ENCODE measurements at regions not wholly inside any gene's neighbourhood (a gene's known extent, or its start where the extent isn't known, plus 50 kb on each side); places are given as distances from the start of the nearest gene placed in this dataset.
"Not testable (repeated sequence)": the region's sequence is repeated elsewhere in the genome, so short reads cannot be mapped to it uniquely, and the experiment has no call there.

DNA sequence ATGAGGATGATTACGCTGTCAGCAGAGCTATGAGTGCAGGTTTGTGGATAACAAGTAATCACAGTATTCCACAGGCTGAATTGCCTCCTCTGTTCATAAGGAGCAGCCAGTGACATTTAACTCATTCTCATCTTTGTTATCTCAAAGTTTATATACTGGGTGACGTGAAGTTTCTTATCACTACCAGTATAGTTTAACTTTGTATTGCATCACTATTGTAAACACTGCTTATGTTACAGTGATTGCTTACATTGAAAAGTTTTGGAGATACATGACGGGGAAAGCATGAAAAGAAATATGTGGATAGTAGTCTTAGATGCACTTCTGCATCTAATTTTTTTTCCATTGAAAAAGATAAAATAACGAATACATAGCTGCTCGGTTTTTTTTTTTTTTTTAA, 429.7 kb downstream of the VGLL3 start:
- no peak for DNase-seq (ENCODE audit: low read depth)

DNA sequence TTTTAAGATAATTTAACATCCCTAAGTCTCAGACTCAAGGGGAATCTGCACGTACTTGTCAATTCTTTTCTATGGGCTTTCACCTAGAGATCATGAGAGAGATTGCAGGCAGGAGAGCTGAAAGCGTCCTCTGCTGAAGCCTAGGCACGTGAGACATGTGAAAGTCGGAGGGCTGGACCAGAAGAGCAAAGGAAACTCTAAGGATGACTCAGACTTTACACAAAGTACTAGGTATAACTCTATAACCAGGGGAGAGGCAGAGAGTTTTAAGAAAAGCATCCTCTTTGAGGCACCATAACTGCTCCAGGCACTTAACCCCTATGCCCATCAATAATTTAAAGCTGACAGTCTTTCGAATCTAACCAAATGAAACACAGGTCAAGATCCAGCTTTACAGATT, 436.6 kb downstream of the VGLL3 start:
- DNase-seq (ENCODE audit: low read depth) = no peak

DNA sequence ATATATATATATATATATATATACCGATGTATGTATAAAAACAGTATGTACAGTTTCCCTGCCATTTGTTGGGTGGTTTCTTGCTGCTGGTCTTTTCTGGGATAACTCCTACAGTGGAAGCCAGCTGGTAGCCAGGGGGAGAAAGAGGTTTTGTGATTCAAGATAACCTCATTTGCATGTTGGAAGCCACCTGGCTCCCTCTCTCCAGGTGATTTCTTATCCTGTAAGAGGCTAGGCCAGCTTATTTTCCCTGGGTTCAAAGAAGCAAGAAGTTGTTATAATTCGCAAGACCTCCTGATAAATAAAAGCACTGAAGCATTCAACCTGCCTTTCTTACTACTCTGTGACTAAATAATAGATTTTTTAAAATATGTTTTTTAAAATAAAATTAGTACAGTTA, 443.3 kb downstream of the VGLL3 start:
- DNase-seq (ENCODE audit: low read depth) = no peak

DNA sequence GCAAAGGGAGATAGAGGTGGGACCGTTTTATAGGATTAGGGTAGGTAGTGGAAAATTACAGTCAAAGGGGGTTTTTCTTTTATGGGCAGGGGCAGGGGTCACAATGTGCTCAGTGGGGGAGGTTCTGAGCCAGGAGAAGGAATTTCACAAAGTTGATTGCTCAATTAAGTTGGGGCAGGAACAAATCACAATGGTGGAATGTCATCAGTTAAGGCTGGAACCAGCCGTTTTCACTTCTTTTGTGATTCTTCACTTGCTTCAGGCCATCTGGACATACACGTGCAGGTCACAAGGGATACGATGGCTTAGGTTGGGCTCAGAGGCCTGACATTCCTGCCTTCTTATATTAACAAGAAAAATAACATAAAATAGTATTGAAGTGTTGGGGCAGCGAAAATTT, 453.8 kb downstream of the VGLL3 start:
- DNase-seq (ENCODE audit: low read depth) = no peak

DNA sequence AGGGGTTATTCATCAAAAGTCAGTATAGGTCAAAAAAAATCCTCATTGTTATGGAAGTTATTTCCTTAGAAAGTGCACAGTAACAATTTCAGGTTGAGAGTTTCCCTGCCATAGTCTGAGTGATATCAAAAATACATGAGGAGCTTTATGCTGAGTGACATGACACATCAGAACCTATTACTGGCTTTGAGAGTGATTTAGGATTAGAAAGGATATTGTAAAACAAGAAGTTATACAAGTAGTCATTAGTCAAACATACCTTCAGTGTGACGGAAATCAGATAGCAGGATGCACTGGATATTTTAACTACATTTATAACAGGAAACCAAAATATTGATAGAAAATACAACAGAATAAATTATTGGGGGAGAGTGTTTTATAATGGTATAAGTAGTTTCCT, 471.1 kb downstream of the VGLL3 start:
- no peak for DNase-seq (ENCODE audit: low read depth)

DNA sequence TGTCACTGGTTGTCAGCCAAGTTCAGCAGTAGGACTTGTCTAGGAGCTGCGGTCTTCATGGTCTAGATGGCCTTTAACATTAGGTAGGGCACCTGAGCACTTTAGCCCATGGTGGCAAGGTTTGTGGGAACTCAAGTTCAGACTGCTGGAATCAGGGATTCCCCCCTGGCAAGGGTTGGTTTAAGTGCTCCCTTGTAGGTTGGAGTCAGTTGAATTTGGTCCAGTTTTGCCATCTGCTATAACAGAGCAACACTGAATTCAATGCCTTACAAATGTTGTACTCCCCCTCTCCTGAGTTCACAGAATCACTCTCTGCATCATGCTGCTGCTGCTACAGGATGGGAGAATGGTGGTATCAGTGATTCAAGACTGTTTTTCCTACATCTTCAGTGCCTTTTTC, 509.3 kb downstream of the VGLL3 start:
- DNase-seq (ENCODE audit: low read depth) = no peak

DNA sequence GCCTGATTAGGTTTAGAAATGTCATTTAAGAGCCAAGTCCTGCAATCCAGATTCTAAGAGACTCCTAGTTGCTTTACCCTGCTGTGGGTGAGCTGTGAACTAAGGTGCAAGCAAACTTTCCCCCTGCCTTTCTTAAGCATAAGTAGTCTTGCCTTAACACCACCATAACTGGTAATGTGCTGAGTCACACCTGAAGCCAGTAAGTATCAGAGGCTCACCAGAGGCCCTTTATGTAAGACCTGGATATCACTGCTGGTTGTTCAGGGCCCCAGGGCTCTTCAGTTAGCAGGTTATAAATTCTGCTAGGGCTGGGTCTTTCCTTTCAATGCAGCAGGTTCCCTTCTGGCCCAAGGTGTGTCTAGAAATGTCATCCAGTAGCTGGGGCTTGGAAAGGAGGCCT, 509.9 kb downstream of the VGLL3 start:
- DNase-seq (ENCODE audit: low read depth) = no peak

DNA sequence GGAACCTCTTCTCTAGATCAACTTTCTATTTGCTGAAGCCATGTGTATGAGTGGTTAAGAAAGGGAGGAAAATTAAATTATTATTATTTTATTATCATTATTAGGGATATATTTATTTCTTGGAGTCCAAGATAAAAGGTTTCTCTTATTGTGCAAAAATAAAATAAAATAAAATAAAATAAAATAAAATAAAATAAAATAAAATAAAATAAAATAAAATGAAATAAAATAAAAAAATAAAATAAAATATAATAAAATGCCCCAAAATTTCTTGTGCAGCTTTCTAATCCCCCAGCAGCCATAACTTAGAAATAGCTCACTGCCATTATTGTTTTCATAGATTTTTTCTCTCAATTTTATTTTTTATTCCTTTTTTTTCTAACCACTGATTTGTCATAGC, 526.8 kb downstream of the VGLL3 start:
- no peak for DNase-seq (ENCODE audit: low read depth)

DNA sequence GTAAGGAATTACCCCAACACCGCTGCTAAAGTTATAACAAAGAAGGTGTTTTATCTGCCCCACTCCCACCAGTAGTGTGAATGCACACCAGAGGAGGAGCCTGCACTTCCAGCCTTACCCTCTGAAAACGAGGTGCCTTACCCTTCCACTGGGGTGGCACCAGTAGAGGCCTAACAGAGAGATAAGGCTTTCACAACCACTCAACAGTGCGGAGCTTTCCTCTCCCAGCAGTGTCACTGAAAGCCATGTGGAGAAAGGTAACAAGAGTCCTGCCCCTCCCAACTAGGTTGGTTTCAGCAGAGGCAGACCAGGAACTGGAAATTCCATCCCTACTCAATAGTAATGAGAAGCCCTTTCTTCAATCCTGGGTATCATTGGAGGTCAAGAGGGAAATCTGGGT, 539.2 kb downstream of the VGLL3 start:
- DNase-seq (ENCODE audit: low read depth) = no peak

DNA sequence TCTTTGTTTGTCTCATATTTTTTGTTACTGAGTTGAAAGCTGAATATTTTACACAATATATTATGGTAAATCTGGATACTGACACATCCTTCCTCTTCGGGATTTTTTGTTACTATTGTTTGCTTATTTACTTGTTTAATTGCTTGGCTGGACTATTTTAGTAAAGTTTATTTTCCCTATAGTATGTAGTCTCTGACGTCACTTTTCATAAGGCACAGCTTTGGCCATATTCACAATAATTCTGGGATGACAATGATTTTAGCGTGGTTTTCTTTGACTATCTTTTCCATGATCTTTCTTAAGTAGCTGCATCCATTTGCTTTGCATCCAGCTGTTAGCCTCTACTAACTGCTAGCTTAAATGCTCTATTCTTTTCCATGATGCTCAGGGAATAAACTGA, 552.4 kb downstream of the VGLL3 start:
- DNase-seq (ENCODE audit: low read depth) = no peak

DNA sequence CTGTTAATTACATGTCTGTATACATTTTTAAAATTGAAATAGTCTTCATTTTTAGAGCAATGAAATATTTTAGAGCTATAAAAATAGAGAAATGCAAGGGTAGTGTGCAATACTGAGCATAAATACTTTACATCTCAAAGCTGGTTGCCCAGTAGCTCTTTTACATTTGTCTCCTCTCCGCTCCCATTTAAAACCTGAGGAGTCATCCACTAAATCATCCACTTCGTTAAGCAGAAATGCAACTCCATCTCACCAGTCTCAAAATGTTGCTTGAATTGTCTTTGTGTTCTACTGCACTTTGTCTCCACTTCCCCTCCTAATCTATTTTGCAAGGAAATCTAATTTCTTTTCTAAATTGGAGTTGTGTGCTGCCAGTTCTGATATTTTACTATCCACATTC, 563.6 kb downstream of the VGLL3 start:
- DNase-seq (ENCODE audit: low read depth) = no peak

DNA sequence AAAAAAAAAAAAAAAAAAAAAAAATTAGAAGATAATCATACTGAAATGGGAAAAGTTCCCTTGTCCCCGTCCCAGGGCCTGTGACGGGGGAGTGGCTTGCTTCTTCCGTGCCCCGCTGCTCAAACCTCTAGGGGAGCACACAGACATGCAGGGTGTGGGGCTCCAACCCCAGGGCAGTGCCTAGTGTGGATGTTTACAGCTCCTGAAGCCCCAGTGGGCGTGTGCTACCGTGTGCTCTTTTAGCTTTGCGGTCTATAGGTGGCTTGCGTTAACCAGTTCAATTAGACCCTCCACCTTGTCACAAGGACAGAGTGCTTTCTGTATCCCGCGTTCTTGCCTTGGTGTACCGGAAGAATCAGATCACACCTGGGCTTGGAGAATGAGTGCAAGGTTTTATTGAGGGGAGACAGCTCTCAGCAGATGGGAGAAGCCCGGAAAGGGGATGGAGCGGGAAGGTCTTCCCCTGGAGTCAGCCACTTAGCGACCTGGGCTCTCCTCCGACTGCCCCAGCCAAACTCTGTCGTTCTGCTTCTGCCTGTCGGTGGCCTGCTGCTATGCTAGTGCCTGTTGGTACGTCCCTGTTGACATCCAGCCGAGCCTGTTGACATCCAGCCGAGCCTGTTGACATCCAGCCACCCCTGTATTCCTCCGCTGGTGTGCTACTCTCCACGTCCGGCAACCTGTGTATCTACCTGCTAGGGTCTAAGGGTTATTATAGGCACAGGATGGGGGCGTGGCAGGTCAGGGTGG, 569.8 kb downstream of the VGLL3 start:
- no peak for DNase-seq (ENCODE audit: low read depth)

DNA sequence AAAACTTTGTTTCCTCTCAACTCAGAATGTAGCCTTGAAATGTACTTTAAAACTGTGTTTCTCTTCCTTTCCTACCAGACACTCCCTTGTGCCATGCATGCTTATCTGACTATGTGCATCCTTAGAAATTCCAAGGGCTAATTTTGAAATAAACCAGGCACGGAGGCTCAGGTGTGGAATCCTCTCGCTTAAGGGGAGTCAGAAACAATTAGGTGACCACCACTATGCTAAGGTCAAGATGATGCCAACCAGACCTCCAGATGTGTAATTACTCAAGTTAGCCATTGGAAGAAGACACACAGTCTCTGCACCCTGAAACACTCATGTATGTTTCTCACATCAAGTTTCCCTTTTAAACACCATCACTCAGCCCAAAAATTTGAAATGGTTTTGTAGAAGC, 572.1 kb downstream of the VGLL3 start:
- DNase-seq (ENCODE audit: low read depth) = no peak

DNA sequence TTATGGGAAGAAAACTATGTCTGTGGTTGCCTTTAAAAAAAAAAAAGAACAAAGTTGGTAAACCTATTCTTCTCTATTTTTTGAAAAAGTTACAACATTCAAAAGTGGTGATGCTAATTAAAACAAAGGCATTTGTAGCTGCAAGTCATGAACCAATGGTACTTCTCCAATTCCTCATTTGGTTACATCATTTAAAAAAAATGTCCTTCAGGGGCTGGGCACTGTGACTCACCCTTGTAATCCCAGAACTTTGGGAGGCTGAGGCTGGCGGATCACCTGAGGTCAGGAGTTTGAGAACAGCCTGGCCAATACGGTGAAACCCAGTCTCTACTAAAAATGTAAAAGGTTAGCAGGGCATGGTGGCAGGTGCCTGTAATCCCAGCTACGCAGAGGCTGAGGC, 574.6 kb downstream of the VGLL3 start:
- DNase-seq (ENCODE audit: low read depth) = no peak

DNA sequence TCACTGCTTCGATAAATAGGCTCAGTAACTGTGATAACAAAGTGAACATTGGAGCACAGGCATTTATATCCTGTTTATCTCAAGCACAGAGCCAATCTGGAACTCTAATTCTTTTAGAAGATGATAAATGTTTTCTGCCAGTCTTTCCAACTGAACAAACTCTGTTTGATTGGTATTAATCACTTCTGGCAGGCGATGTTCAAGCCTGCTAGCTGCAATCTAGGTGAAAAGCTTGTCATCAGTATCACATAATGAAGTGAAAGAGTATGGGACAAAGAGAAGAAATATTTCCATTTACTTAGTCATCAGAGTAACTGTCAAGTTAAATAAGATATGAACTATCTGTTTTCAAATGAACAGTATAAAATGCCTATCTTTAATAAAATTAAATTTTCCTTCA, 577.3 kb downstream of the VGLL3 start:
- DNase-seq (ENCODE audit: low read depth) = no peak

DNA sequence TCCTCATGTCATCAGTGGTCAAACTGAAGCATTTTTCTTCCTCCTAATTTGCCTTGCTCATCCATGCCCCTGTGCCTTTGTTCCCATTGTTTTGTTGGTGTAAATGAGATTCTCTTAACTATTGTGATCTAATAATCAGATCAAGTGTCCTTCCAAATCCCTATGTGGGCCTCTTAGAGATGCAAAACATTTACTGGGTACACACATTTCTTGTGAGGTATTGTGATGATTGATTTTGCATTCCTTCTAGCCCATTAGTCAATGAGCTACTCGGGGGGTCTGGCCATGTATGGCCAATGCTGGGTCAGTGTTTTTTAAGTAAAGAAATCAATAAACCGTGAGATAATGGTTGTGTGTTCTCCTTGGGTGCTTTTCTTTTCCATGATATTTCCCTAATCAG, 580.4 kb downstream of the VGLL3 start:
- DNase-seq (ENCODE audit: low read depth) = no peak

DNA sequence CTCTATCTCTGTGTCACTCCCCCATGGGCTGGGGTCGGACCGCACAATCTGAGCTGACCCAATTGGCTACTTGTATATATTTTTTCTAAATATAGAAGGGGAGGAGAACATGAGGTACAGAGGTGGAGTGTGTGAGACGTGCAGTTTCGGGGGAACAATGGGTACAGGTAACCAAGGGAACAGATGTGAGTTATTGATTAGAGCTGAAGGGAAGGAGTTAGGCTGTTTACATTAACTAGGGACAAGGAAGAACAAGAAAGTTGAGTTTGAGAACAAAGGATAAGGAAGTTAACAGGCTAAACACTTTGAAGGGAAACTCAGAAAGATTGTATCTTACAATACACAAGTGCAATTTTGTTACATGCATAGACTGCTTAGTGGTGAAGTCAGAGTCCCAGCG, 601.2 kb downstream of the VGLL3 start:
- not testable (repeated sequence) for DNase-seq (ENCODE audit: low read depth)

DNA sequence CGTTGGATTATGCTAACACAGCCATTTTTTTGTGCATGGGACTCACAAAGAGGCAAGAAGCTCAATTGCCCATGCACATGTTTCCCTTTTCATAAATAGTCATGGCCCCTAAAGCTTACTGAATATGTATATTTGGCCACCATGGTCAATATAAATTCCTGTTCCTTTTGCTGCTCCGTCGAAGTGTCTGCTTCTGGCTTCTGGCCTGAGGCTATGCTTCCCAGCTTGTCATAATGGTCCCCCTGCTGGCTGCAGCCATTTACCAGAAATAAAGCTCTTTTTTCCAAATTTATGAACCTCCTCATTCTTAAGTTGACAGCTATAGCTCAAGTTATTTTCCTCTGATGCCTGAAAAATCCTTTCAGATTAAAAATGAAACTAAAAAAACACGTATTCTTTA, 602.1 kb downstream of the VGLL3 start:
- DNase-seq (ENCODE audit: low read depth) = no peak

DNA sequence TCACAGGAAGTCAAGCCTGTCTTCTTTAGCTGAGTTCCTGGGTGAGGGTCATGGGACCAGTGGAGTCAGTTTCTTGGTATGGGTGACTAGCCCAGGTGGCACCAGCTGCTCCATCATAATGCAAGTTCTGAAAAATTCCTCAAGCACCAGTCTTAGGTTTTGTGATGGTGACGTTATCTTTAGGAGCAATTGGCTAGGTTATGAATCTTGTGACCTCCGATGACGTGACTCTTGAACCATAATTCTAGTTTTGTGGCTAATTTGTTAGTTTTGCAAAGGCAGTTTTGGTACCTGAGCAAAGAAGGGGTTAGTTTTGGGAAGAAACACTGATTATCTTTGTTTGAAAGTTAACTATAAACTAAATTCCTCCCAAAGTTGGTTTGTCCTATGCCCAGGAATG, 608.4 kb downstream of the VGLL3 start:
- DNase-seq (ENCODE audit: low read depth) = no peak

DNA sequence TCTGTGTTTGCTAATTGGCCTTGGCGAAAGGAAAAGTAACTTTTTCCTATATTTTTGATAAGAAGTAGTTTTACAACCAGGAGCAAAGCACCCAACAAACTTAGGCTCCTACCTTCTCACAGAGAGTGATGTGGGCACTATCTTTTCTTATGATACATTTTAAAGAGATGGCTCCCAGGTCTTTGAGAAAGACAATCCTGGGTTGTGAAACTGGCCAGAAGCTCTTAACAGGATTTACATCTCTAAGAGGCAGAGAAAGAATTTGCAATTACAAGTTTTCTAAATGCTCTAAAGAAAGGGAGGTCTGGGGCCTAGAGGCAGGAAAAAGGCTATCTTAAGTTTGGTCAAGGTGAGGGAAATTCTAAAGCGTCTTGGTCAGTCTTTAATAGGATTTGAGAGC, 609.7 kb downstream of the VGLL3 start:
- DNase-seq (ENCODE audit: low read depth) = no peak

DNA sequence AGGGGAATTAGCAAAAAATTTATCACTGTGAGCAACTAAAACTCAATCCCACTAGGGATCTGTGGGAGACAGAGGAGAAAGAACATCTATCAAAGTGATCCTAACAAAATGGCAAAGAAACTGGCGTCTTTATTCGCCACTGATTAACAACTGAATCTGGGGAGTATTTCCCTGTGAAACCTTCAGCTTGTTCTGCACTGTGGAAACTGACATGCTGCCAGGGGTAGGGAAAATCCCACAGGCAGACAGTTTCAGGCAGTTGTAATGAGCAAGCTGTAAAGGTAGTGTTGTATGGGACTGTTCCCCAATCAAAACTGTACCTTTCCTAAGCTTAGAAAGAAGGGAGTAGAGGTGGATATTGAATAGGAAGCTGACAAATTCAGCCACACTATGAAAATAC, 611.7 kb downstream of the VGLL3 start:
- no peak for DNase-seq (ENCODE audit: low read depth)

DNA sequence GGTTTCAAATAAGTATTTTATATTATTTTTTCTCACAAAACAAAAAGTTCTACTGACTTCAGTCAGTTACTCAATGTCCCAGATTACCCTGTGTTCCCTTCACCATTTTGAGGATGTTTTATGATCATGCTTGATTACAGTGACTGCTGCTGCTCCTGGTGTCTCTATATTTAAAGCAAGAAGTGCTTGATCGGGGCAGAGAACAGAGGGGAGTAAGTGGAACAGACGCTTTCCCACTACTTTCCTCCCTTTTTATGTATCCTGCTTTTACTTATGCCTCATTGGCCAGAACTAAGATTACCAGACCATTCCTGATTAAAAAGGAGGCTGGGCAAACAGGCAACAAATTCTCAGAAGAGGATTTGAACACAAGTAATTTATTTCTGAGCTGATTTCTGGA, 612.1 kb downstream of the VGLL3 start:
- DNase-seq (ENCODE audit: low read depth) = no peak

DNA sequence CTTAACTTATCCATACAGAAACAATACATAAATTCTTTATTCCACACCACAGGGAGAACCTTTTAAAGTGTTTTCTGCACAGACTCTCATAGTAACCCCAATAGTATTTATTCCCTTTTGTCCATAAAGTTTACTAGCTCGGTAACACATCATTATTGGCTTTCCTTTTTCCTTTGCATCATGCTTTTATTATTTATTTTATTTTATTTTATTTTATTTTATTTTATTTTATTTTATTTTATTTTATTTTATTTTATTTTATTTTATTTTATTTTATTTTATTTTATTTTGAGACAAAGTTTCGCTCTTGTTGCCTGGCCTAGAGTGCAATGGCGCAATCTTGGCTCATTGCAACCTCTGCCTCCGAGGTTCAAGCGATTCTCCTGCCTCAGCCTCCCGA, 655.4 kb downstream of the VGLL3 start:
- not testable (repeated sequence) for DNase-seq (ENCODE audit: low read depth)

DNA sequence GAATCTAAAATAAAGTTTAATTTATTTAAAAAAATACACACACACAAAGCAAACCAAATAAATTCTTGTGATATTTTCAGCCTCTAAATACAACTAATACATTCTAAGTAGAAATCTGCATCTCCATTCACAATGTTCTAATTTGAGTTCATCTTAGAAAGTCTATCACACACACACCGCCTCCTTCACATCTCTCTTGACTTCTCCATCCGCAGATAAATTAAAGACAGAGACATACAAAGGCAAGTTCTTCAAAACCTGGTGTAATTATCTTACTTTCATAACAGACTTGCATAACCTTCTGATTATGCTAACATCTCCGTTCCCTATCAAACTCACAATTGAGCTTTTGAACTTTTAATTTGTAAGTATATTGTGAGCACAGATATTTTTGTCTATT, 657.3 kb downstream of the VGLL3 start:
- no peak for DNase-seq (ENCODE audit: low read depth)

Measured in forelimb muscle (tissue), 1 donor.